NCI-H82 treated with DMSO at 0.1 percent for 48 hours (cell line): ENCODE measurements at regions not wholly inside any gene's neighbourhood (a gene's known extent, or its start where the extent isn't known, plus 50 kb on each side); places are given as distances from the start of the nearest gene placed in this dataset.
A peak's percentile ranks its signal among the peaks of the same experiment; 100 is the strongest.

Source experiments
- DNase-seq: peaks from one replicate; lab custom pipeline; 2025; ENCODE audit not compliant: unreplicated experiment; lab: John Stamatoyannopoulos, UW

GRCh38 chr7:79590916-79591623 is 137.6 kb upstream of the MAGI2 start:
- no peak for DNase-seq

GRCh38 chr7:79590391-79590790 is 136.9 kb upstream of the MAGI2 start:
- no peak for DNase-seq

- no peak for DNase-seq
Observed at GRCh38 chr7:79570903-79571302, 117.4 kb upstream of the MAGI2 start.

- DNase-seq: no peak
Observed at GRCh38 chr7:79563821-79564522, 110.5 kb upstream of the MAGI2 start.

GRCh38 chr7:79555571-79555970 is 102.1 kb upstream of the MAGI2 start:
- DNase-seq: no peak

- DNase-seq: no peak
Observed at GRCh38 chr7:79553811-79554555, 100.5 kb upstream of the MAGI2 start.

- DNase-seq: no peak
Observed at GRCh38 chr7:79552463-79552862, 99.0 kb upstream of the MAGI2 start.

- peak; percentile 5 for DNase-seq
Observed at GRCh38 chr7:79548727-79549126, 95.3 kb upstream of the MAGI2 start.

GRCh38 chr7:79547132-79547531 is 93.7 kb upstream of the MAGI2 start:
- no peak for DNase-seq

GRCh38 chr7:79540592-79540991 is 87.1 kb upstream of the MAGI2 start:
- no peak for DNase-seq

- no peak for DNase-seq
Observed at GRCh38 chr7:79534128-79534527, 80.7 kb upstream of the MAGI2 start.

GRCh38 chr7:79531905-79532664 is 78.6 kb upstream of the MAGI2 start:
- no peak for DNase-seq

- DNase-seq: no peak
Observed at GRCh38 chr7:79531116-79531515, 77.6 kb upstream of the MAGI2 start.

- DNase-seq: no peak
Observed at GRCh38 chr7:79529881-79530235, 76.4 kb upstream of the MAGI2 start.

GRCh38 chr7:79529214-79529880 is 75.9 kb upstream of the MAGI2 start:
- DNase-seq: no peak

GRCh38 chr7:79528421-79528820 is 75.0 kb upstream of the MAGI2 start:
- no peak for DNase-seq

- DNase-seq: no peak
Observed at GRCh38 chr7:79524048-79524447, 70.6 kb upstream of the MAGI2 start.

- no peak for DNase-seq
Observed at GRCh38 chr7:79523436-79523835, 70.0 kb upstream of the MAGI2 start.

GRCh38 chr7:79520543-79520942 is 67.1 kb upstream of the MAGI2 start:
- no peak for DNase-seq

GRCh38 chr7:79515358-79515757 is 61.9 kb upstream of the MAGI2 start:
- no peak for DNase-seq

- no peak for DNase-seq
Observed at GRCh38 chr7:79513261-79513660, 59.8 kb upstream of the MAGI2 start.
